ENCODE measurements at regions not wholly inside any gene's neighbourhood (a gene's known extent, or its start where the extent isn't known, plus 50 kb on each side); places are given as distances from the start of the nearest gene placed in this dataset.

GRCh38 chr2:12979066-12979465 is 262.3 kb downstream of the TRIB2 start:
- no peak for DNase-seq

GRCh38 chr2:12980817-12981216 is 264.1 kb downstream of the TRIB2 start:
- DNase-seq = no peak

- DNase-seq = no peak
Observed at GRCh38 chr2:12982149-12982584, 265.4 kb downstream of the TRIB2 start.

- DNase-seq = no peak
Observed at GRCh38 chr2:12987246-12987645, 270.5 kb downstream of the TRIB2 start.

- DNase-seq = no peak
Observed at GRCh38 chr2:12988279-12988678, 271.5 kb downstream of the TRIB2 start.

- DNase-seq = no peak
Observed at GRCh38 chr2:12990523-12990922, 273.8 kb downstream of the TRIB2 start.

GRCh38 chr2:12998685-12999084 is 281.9 kb downstream of the TRIB2 start:
- no peak for DNase-seq

GRCh38 chr2:13000664-13001363 is 284.1 kb downstream of the TRIB2 start:
- DNase-seq = no peak

- no peak for DNase-seq
Observed at GRCh38 chr2:13001408-13001807, 284.7 kb downstream of the TRIB2 start.

- no peak for DNase-seq
Observed at GRCh38 chr2:13002536-13003331, 286.0 kb downstream of the TRIB2 start.

- no peak for DNase-seq
Observed at GRCh38 chr2:13003500-13003899, 286.8 kb downstream of the TRIB2 start.

GRCh38 chr2:13005048-13005447 is 288.3 kb downstream of the TRIB2 start:
- no peak for DNase-seq

GRCh38 chr2:13005761-13006335 is 289.1 kb downstream of the TRIB2 start:
- no peak for DNase-seq

GRCh38 chr2:13006426-13006825 is 289.7 kb downstream of the TRIB2 start:
- DNase-seq = no peak

- DNase-seq = no peak
Observed at GRCh38 chr2:13006829-13007717, 290.3 kb downstream of the TRIB2 start.

- no peak for DNase-seq
Observed at GRCh38 chr2:13009027-13009642, 292.4 kb downstream of the TRIB2 start.

GRCh38 chr2:13010283-13010682 is 293.5 kb downstream of the TRIB2 start:
- no peak for DNase-seq

GRCh38 chr2:13014783-13015182 is 298.0 kb downstream of the TRIB2 start:
- DNase-seq = no peak

- DNase-seq = no peak
Observed at GRCh38 chr2:13015532-13016320, 299.0 kb downstream of the TRIB2 start.

- DNase-seq = no peak
Observed at GRCh38 chr2:13018490-13018889, 301.8 kb downstream of the TRIB2 start.

- DNase-seq = no peak
Observed at GRCh38 chr2:13019781-13020180, 303.0 kb downstream of the TRIB2 start.

GRCh38 chr2:13020469-13020868 is 303.7 kb downstream of the TRIB2 start:
- no peak for DNase-seq
